ES-I3 (cell line): ENCODE measurements at regions not wholly inside any gene's neighbourhood (a gene's known extent, or its start where the extent isn't known, plus 50 kb on each side); places are given as distances from the start of the nearest gene placed in this dataset.
"Not testable (repeated sequence)": the region's sequence is repeated elsewhere in the genome, so short reads cannot be mapped to it uniquely, and the experiment has no call there.

ENCODE experiments used
- H3K36me3 ChIP-seq: 2 replicates; pipeline ENCODE4 v1.6.1; 2013; ENCODE audit warnings: mild to moderate bottlenecking, low read length, control low read depth, moderate library complexity; ENCODE audit not compliant: insufficient read depth
- H3K4me1 ChIP-seq: 2 replicates; pipeline ENCODE4 v1.6.1; 2013; ENCODE audit warnings: mild to moderate bottlenecking, control low read depth, low read length; ENCODE audit not compliant: insufficient read depth
- H3K9ac ChIP-seq: 2 replicates; pipeline ENCODE4 v1.6.1; 2013; ENCODE audit warnings: low read depth, mild to moderate bottlenecking, low read length, moderate library complexity
- H3K9me3 ChIP-seq: 2 replicates; pipeline ENCODE4 v1.6.1; 2013; ENCODE audit warnings: mild to moderate bottlenecking, low read length, moderate library complexity; ENCODE audit not compliant: control insufficient read depth, insufficient read depth

GRCh38 chr14:53847881-53848280 lies 108.7 kb downstream of the BMP4 start:
- Histone ChIP-seq H3K36me3 (no peaks in the 10 kb centered on the region), H3K9me3 (no peaks in the 10 kb centered on the region), H3K9ac (no peak overlapping the region), H3K4me1 (peaks cover 8% of the 10 kb centered on the region)

GRCh38 chr14:53847057-53847456 lies 109.6 kb downstream of the BMP4 start:
- H3K9me3 ChIP-seq, result no peaks in the 10 kb centered on the region
- H3K9ac ChIP-seq, result no peak overlapping the region
- H3K4me1 ChIP-seq, result peaks cover 8% of the 10 kb centered on the region
- no peaks in the 10 kb centered on the region for H3K36me3 ChIP-seq

- H3K4me1 ChIP-seq, result peaks cover 3% of the 10 kb centered on the region
- H3K9ac ChIP-seq, result no peak overlapping the region
- no peaks in the 10 kb centered on the region for H3K9me3 ChIP-seq
- no peaks in the 10 kb centered on the region for H3K36me3 ChIP-seq
Measured at GRCh38 chr14:53845813-53846693, 110.6 kb downstream of the BMP4 start.

GRCh38 chr14:53842938-53843337 lies 113.7 kb downstream of the BMP4 start:
- H3K9ac ChIP-seq, result no peak overlapping the region
- no peaks in the 10 kb centered on the region for H3K4me1 ChIP-seq
- H3K36me3 ChIP-seq, result no peaks in the 10 kb centered on the region
- H3K9me3 ChIP-seq, result no peaks in the 10 kb centered on the region

DNA sequence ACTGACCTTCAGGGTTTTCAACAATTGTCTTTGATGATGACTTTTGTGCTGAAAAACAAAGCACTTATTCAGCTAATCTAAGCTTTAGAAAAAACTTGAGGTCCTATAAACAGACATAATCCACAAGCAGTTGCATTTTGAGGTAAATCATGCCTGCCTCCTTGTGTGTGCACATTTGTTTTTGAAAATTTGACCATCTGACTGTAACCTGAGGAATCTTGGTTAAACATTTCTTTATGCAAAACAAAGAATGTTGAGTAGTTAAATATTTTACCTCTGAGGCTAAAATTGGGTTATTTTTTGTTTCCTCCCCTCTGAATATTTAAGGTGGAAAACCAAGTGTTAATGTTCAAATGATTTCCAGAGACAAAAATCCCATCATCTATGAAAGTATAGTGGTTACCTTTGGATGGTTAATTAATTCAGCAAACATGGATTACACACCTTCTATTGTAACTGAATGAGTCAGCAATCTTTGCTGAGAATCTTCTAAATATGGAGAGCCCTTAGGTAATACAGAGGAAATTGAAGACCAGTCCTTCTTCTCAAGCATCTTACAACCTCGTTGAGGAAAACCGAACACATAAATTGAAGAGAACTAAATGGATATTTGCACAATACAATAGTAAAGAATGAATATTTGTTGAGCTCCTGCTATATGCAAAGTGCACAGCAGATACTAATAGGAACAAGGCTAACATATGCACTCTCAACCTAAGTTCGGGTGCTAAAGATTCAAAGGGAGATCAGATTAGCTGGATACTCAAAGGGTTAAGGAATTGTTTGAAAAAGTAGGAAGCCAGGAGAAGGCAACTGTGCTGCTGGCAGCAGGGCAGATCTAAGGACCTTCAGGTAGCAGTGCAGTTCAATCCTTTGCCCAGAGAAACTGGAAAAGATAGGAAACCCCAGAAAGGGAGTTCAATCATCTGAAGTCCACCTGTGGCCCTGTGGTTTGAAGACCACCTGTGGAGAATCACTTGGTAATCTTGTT lies 115.2 kb downstream of the BMP4 start:
- H3K36me3 ChIP-seq, result no peaks in the 10 kb centered on the region
- H3K9ac ChIP-seq, result no peak overlapping the region
- no peaks in the 10 kb centered on the region for H3K4me1 ChIP-seq
- H3K9me3 ChIP-seq, result no peaks in the 10 kb centered on the region

GRCh38 chr14:53840444-53840843 lies 116.2 kb downstream of the BMP4 start:
- no peaks in the 10 kb centered on the region for H3K36me3 ChIP-seq
- H3K9ac ChIP-seq, result no peak overlapping the region
- H3K4me1 ChIP-seq, result no peaks in the 10 kb centered on the region
- H3K9me3 ChIP-seq, result no peaks in the 10 kb centered on the region

DNA sequence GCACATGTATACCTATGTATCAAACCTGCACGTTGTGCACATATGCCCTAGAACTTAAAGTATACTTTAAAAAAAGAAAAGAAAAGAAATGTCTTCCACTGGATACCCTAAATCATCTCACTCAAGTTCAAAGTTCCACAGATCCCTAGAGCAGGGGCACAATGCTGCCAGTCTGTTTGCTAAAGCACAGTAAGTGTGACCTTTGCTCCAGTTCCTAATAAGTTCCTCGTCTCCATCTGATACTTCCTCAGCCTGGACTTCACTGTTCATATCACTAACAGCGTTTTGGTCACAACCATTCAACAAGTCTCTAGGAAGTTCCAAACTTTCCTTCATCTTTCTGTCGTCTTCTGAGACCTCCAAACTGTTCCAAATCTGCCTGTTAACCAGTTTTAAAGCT lies 118.3 kb downstream of the BMP4 start:
- no peaks in the 10 kb centered on the region for H3K4me1 ChIP-seq
- H3K9ac ChIP-seq, result no peak overlapping the region
- H3K36me3 ChIP-seq, result no peaks in the 10 kb centered on the region
- no peaks in the 10 kb centered on the region for H3K9me3 ChIP-seq

DNA sequence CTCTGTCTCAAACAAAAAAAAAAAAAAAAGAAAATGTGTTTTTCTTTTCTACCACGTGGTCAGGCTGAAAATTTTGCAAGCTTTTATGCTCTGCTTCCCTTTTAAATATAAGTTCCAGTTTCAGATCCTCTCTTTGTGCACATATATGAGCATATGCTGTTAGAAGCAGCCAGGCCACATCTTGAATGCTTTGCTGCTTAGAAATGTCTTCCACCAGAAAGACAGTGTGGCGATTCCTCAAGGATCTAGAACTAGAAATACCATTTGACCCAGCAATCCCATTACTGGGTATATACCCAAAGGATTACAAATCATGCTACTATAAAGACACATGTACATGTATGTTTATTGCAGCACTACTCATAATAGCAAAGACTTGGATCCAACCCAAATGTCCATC lies 119.0 kb downstream of the BMP4 start:
- H3K9ac ChIP-seq, H3K36me3 ChIP-seq, H3K4me1 ChIP-seq, H3K9me3 ChIP-seq: not testable (repeated sequence)

DNA sequence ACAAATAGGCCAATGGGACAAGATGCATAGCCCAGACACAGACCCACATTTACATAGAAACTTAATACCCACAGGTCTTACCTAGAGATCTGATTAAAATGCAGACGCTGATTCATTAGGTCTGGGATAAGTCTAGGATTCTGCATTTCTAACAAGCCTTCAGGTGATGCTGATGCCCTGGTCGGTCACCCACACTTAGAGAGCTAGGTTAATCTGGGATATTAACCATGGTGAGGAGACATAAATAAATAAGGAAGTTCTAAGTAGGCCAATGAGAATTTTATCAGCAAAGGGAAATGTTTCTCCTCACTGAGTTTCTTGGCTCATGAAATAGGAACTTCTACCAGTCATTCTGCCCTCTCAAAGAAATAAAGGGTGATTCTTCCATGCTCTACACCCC lies 120.1 kb downstream of the BMP4 start:
- H3K9me3 ChIP-seq, result no peaks in the 10 kb centered on the region
- H3K36me3 ChIP-seq, result no peaks in the 10 kb centered on the region
- H3K4me1 ChIP-seq, result no peaks in the 10 kb centered on the region
- H3K9ac ChIP-seq, result no peak overlapping the region

- H3K9me3 ChIP-seq, result no peaks in the 10 kb centered on the region; the same call in 1 of the 2 replicates
- H3K36me3 ChIP-seq, result no peaks in the 10 kb centered on the region
- H3K4me1 ChIP-seq, result no peaks in the 10 kb centered on the region
Measured at GRCh38 chr14:53828820-53829219, 127.8 kb downstream of the BMP4 start.

DNA sequence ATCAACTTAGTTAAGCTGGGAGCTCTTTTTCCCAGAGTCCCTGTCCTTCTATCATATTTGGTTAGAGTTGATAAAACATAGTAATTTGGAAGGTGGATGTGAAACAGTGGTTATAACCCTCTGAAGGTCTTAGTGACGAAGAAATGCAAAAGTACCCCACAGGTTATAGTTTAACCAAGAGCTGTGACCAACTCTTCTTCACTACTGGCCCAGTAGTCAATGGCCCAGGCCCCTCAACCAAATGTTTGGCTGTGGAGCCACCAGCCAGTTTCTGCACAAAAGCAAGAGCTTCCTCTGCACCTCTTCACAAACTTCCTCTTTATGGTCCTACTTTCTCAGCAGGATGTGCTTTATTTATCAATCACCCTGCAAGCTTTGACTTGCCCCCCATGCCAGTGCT lies 132.6 kb downstream of the BMP4 start:
- H3K9ac ChIP-seq, result no peak overlapping the region
- H3K36me3 ChIP-seq, result no peaks in the 10 kb centered on the region
- H3K4me1 ChIP-seq, result no peaks in the 10 kb centered on the region
- H3K9me3 ChIP-seq, result no peaks in the 10 kb centered on the region; the same call in 1 of the 2 replicates

More at GRCh38 chr14:53828820-53829219, 127.8 kb downstream of the BMP4 start:
- H3K9ac ChIP-seq, result no peak overlapping the region

GRCh38 chr14:53814392-53814791 lies 142.2 kb downstream of the BMP4 start:
- H3K4me1 ChIP-seq, result no peaks in the 10 kb centered on the region
- no peaks in the 10 kb centered on the region for H3K9me3 ChIP-seq
- no peaks in the 10 kb centered on the region for H3K36me3 ChIP-seq
- H3K9ac ChIP-seq, result no peak overlapping the region

DNA sequence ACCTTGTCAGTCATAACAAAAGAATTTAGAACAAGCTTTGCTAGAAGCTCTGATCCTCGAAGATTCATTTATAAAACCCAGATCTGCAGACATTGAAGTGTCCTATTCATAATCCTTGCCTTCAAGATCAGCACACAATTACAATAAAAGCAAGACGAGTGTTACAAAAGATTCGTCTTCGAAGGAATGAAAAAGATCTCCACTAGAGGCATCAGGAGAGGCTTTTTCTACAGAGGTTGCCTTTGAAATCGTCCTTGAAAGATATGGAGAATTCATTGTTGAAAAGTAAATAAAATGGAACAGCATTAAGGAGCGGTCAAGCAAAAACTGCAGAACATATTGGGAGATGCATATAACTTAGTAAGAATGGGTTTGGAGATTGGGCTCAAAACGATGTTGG lies 146.4 kb downstream of the BMP4 start:
- no peak overlapping the region for H3K9ac ChIP-seq
- H3K36me3 ChIP-seq, result no peaks in the 10 kb centered on the region
- no peaks in the 10 kb centered on the region for H3K9me3 ChIP-seq
- no peaks in the 10 kb centered on the region for H3K4me1 ChIP-seq

DNA sequence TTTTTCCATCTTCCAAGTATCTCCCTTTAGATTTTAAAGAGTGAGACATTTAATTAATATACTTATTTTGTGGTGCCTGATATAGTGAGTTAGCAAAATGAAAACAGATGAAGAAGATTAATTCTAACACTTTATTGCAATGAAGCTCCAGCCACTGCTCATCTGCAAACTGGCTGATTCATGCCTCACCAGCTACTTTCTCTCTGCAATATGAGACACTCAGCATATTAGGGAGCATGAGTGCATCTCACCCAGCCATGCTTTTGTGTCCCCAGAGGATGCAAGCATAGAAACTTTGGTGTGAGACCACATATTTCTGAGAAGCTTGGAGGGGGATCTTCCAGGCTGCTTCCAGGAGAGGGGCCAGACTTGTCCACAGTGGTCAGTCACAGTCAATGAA lies 148.6 kb downstream of the BMP4 start:
- H3K4me1 ChIP-seq, result no peaks in the 10 kb centered on the region
- no peaks in the 10 kb centered on the region for H3K9me3 ChIP-seq
- H3K36me3 ChIP-seq, result no peaks in the 10 kb centered on the region
- H3K9ac ChIP-seq, result no peak overlapping the region
